CD8-positive, alpha-beta memory T cell (primary cell): ENCODE measurements at regions not wholly inside any gene's neighbourhood (a gene's known extent, or its start where the extent isn't known, plus 50 kb on each side); places are given as distances from the start of the nearest gene placed in this dataset.

ENCODE experiments used
- CTCF ChIA-PET: fragments of 350-600 bp; sonication (Branson Sonifier 250); formaldehyde crosslinking; loops from one replicate; lab custom pipeline; 2021; ENCODE audit warnings: antibody characterized with exemption; lab: Charles Lee
- POLR2A ChIA-PET: fragments of 350-600 bp; sonication (Branson Sonifier 250); formaldehyde crosslinking; loops from one replicate; lab custom pipeline; 2021; ENCODE audit warnings: antibody characterized with exemption; lab: Charles Lee
- DNase-seq, 5 donors: peaks; one replicate each; pipeline versions ENCODE4 v3.0.0 to v3.0.0-alpha.2; 2020 to 2022; ENCODE audit warnings: mixed read lengths in 1 of 5
- H3K27ac ChIP-seq: one replicate; pipeline ENCODE4 v1.7.0; 2013; ENCODE audit warnings: low read depth, mild to moderate bottlenecking, low read length, moderate library complexity
- H3K27me3 ChIP-seq: 2 replicates; pipeline ENCODE4 v1.7.0; 2013; ENCODE audit warnings: low read length, mild to moderate bottlenecking; ENCODE audit not compliant: insufficient read depth, poor library complexity, severe bottlenecking
- H3K36me3 ChIP-seq: 2 replicates; pipeline ENCODE4 v1.7.0; 2013; ENCODE audit warnings: mild to moderate bottlenecking, low read length, moderate library complexity; ENCODE audit not compliant: insufficient read depth
- H3K4me1 ChIP-seq: 2 replicates; pipeline ENCODE4 v1.7.0; 2013; ENCODE audit warnings: mild to moderate bottlenecking, low read length, moderate library complexity; ENCODE audit not compliant: insufficient read depth
- H3K4me3 ChIP-seq: 2 replicates; pipeline ENCODE4 v1.7.0; 2013; ENCODE audit warnings: mild to moderate bottlenecking, low read length
- H3K9me3 ChIP-seq: 2 replicates; pipeline ENCODE4 v1.7.0; 2013; ENCODE audit warnings: mild to moderate bottlenecking, low read length
- H3K27ac Mint-ChIP-seq, 8 donors: one replicate each; pipeline ENCODE4 v1.8.0; 2020 to 2021; ENCODE audit warnings: mixed read lengths in 8 of 8, mild to moderate bottlenecking in 6 of 8, inconsistent platforms in 3 of 8, moderate library complexity in 3 of 8
- H3K27me3 Mint-ChIP-seq, 2 donors: one replicate each; pipeline ENCODE4 v1.8.0; 2020 to 2021; ENCODE audit warnings: mixed read lengths in 2 of 2, mild to moderate bottlenecking in 1 of 2, moderate library complexity in 1 of 2
- H3K36me3 Mint-ChIP-seq, 3 donors: one replicate each; pipeline ENCODE4 v1.8.0; 2020 to 2021; ENCODE audit warnings: mixed read lengths in 3 of 3, inconsistent platforms in 1 of 3, mild to moderate bottlenecking in 1 of 3
- H3K4me1 Mint-ChIP-seq, 3 donors: one replicate each; pipeline ENCODE4 v1.8.0; 2020 to 2021; ENCODE audit warnings: mixed read lengths in 3 of 3, inconsistent platforms in 1 of 3, mild to moderate bottlenecking in 1 of 3
- H3K4me3 Mint-ChIP-seq, 7 donors: one replicate each; pipeline ENCODE4 v1.8.0; 2020 to 2021; ENCODE audit warnings: mixed read lengths in 7 of 7, mild to moderate bottlenecking in 6 of 7, moderate library complexity in 4 of 7, inconsistent platforms in 2 of 7
- H3K9me3 Mint-ChIP-seq, 5 donors: one replicate each; pipeline ENCODE4 v1.8.0; 2020 to 2022; ENCODE audit warnings: mixed read lengths in 5 of 5, mild to moderate bottlenecking in 3 of 5, moderate library complexity in 2 of 5, inconsistent platforms in 1 of 5

DNA sequence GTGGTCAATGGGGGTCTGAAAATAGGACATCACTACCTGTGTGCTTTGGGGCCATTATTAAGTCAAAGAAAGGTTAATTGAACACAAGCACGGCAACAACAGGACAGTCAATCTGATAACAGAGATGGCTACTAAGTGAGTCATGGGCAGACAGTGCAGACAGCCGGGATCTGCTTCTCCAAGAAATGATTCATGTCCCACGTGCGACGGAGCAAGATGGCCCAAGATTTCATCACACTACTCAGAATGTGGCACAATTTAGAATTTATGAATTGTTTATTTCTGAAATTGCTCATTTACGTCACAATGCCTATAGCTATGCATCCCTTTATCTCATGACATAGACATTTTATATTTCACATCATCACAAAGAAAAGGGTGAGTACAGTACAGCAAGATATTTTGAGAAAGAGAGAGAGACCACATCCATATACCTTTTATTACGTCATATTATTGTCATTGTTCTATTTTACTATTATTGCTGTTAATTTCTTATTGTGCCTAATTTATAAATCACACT is 770.6 kb upstream of the NR2F2 start:
- POLR2A ChIA-PET = no interaction called here
- DNase-seq = no peak
- Mint-ChIP-seq H3K4me3 (no peak overlapping the region), H3K27me3 (peaks cover 5 to 29% of the 10 kb centered on the region in 2 donors), H3K36me3 (no peaks in the 10 kb centered on the region), H3K9me3 (peaks cover 0 to 6% (median 0%) of the 10 kb centered on the region in 5 donors), H3K4me1 (no peaks in the 10 kb centered on the region), H3K27ac (no peak overlapping the region)
- peaks cover 3% of the 10 kb centered on the region for H3K27me3 ChIP-seq
- no peaks in the 10 kb centered on the region for H3K4me1 ChIP-seq
- H3K36me3 ChIP-seq = no peaks in the 10 kb centered on the region
- CTCF ChIA-PET = no interaction called here
- no peak overlapping the region for H3K4me3 ChIP-seq
- no peaks in the 10 kb centered on the region for H3K9me3 ChIP-seq
- no peak overlapping the region for H3K27ac ChIP-seq

DNA sequence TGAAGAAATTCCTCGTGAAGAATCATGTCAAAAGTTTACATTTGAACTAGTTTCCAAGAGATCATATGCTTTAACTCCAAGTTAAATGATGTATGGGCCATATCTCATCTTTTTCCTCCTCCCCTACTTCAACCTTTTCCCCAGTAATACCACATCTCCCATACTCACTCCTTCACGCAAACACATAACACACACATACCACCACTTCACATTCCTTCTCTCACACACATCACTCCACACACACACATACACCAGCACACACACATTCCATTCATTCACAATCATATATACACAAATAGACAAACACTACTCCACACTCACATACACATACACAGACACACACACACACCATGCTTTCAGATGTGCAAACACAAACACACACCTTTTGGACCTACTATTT is 769.0 kb upstream of the NR2F2 start:
- Histone ChIP-seq H3K4me1 (no peaks in the 10 kb centered on the region), H3K9me3 (no peaks in the 10 kb centered on the region), H3K4me3 (no peak overlapping the region), H3K27me3 (peaks cover 3% of the 10 kb centered on the region), H3K27ac (no peak overlapping the region), H3K36me3 (no peaks in the 10 kb centered on the region)
- peaks cover 0 to 6% (median 0%) of the 10 kb centered on the region in 5 donors for H3K9me3 Mint-ChIP-seq
- ChIA-PET POLR2A (no interaction called here), CTCF (no interaction called here)
- H3K4me3 Mint-ChIP-seq = no peak overlapping the region
- H3K27me3 Mint-ChIP-seq = peaks cover 3 to 29% of the 10 kb centered on the region in 2 donors
- H3K27ac Mint-ChIP-seq = no peak overlapping the region
- DNase-seq = no peak
- no peaks in the 10 kb centered on the region for H3K36me3 Mint-ChIP-seq
- H3K4me1 Mint-ChIP-seq = no peaks in the 10 kb centered on the region

DNA sequence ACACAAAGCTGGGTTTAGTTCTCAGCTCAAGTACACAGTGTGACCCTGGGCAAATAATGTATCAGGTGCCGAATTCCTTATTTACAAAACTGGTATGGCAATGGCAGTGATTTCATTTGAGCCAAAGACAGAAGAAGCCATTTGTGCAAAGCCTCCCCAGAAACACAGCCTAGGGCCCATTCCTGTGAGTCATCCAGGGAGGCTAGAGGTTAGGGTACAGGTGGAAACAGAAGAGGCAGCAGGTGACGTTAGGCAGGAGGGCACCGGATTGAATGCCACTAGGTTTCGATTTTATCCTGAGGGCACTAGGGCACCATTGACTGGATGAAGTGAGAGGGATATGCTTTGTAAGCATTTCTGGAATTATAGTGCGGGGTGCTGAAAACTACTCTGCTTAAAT is 766.9 kb upstream of the NR2F2 start:
- Histone ChIP-seq H3K9me3 (no peaks in the 10 kb centered on the region), H3K4me1 (no peaks in the 10 kb centered on the region), H3K4me3 (no peak overlapping the region), H3K27me3 (no peaks in the 10 kb centered on the region), H3K36me3 (no peaks in the 10 kb centered on the region), H3K27ac (no peak overlapping the region)
- Mint-ChIP-seq H3K27ac (no peak overlapping the region), H3K27me3 (peaks cover 0 to 16% of the 10 kb centered on the region in 2 donors), H3K9me3 (peaks cover 0 to 6% (median 0%) of the 10 kb centered on the region in 5 donors), H3K4me1 (no peaks in the 10 kb centered on the region), H3K36me3 (no peaks in the 10 kb centered on the region), H3K4me3 (no peak overlapping the region)
- POLR2A ChIA-PET = no interaction called here
- DNase-seq = no peak
- CTCF ChIA-PET = no interaction called here

DNA sequence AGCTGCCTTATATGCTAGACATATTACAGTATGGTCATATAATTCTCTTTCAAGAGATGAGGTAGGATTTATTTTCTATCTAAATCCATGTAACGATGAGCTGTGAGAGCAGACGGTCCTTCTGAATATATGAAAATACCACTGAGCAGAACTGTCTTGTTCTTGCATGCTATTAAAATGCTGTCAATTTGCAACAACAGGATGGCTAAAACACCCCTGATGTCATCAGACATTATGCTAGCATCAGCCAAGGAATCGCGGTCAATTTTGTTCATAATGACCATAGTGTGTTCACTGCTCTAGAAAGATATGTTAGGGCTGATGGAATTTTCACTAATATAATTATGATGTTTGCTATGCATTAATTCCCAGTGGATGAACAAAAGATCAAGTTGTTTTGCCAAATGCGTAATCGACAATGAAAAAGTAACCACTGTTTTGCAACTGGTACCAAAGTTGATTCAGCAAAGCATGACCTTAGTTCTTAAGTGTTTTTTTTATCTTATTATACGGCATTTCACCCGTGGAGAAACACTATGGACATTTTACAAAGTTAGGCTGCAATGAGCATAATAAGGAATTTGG is 765.4 kb upstream of the NR2F2 start:
- no peak overlapping the region for H3K27ac Mint-ChIP-seq
- no peak for DNase-seq
- no peak overlapping the region for H3K27ac ChIP-seq
- no peaks in the 10 kb centered on the region for H3K4me1 Mint-ChIP-seq
- no peaks in the 10 kb centered on the region for H3K9me3 Mint-ChIP-seq
- H3K4me1 ChIP-seq = no peaks in the 10 kb centered on the region
- POLR2A ChIA-PET = no interaction called here
- H3K27me3 Mint-ChIP-seq = peaks cover 0 to 5% of the 10 kb centered on the region in 2 donors
- H3K9me3 ChIP-seq = no peaks in the 10 kb centered on the region
- no peaks in the 10 kb centered on the region for H3K27me3 ChIP-seq
- no peak overlapping the region for H3K4me3 ChIP-seq
- H3K36me3 Mint-ChIP-seq = no peaks in the 10 kb centered on the region
- H3K4me3 Mint-ChIP-seq = no peak overlapping the region
- CTCF ChIA-PET = no interaction called here
- no peaks in the 10 kb centered on the region for H3K36me3 ChIP-seq

DNA sequence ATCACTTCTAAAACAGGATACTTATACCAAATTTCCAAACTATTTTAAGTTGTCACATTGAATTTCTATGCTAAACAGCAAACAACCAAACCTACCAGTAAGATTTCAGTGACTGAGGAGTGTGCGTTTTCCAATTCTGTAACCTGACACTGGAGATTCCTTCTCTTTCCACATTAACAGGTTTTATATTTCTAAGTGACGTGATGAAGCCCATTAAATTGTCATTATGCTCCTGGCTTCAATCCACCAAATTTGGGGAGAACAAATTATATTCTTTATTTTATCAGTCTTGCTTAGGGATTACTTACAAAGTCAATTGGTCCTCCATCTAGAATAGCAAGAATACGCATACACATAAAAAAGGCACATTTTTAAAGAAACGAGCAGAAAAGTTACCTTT is 764.8 kb upstream of the NR2F2 start:
- H3K9me3 ChIP-seq = no peaks in the 10 kb centered on the region
- no peaks in the 10 kb centered on the region for H3K4me1 ChIP-seq
- CTCF ChIA-PET = no interaction called here
- no peaks in the 10 kb centered on the region for H3K36me3 ChIP-seq
- H3K27ac ChIP-seq = no peak overlapping the region
- Mint-ChIP-seq H3K27ac (no peak overlapping the region), H3K36me3 (no peaks in the 10 kb centered on the region), H3K4me3 (no peak overlapping the region), H3K4me1 (no peaks in the 10 kb centered on the region), H3K9me3 (peaks cover 0 to 2% (median 0%) of the 10 kb centered on the region in 5 donors), H3K27me3 (peaks cover 1 to 5% of the 10 kb centered on the region in 2 donors)
- H3K4me3 ChIP-seq = no peak overlapping the region
- no peaks in the 10 kb centered on the region for H3K27me3 ChIP-seq
- no peak for DNase-seq
- POLR2A ChIA-PET = no interaction called here

DNA sequence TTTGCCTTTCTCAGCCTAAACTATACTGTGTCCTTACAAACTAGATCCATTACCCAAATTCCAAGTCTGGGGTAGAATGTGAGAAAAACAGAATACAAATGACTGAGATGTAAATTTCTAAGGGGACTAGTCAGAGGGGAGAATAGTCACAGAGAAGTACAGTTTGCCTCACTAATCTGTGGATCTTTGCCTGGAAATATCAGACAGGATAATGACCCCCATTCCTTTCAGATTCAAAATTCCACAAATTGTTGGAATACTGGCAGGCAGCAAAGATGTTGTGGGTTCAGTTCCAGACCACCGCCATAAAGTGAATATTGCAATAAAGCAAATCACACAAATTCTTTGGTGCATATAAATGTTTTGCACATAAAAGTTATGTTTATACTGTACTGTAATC is 762.8 kb upstream of the NR2F2 start:
- Mint-ChIP-seq H3K27ac (no peak overlapping the region), H3K4me3 (no peak overlapping the region), H3K4me1 (no peaks in the 10 kb centered on the region), H3K27me3 (peaks cover 1 to 5% of the 10 kb centered on the region in 2 donors), H3K36me3 (peaks cover 0 to 1% (median 0%) of the 10 kb centered on the region in 3 donors), H3K9me3 (peaks cover 2 to 9% (median 5%) of the 10 kb centered on the region in 5 donors)
- no peak overlapping the region for H3K27ac ChIP-seq
- no peak for DNase-seq
- H3K4me3 ChIP-seq = no peak overlapping the region
- ChIA-PET CTCF (no interaction called here), POLR2A (no interaction called here)
- H3K36me3 ChIP-seq = no peaks in the 10 kb centered on the region
- H3K27me3 ChIP-seq = no peaks in the 10 kb centered on the region
- H3K9me3 ChIP-seq = no peaks in the 10 kb centered on the region
- H3K4me1 ChIP-seq = no peaks in the 10 kb centered on the region

DNA sequence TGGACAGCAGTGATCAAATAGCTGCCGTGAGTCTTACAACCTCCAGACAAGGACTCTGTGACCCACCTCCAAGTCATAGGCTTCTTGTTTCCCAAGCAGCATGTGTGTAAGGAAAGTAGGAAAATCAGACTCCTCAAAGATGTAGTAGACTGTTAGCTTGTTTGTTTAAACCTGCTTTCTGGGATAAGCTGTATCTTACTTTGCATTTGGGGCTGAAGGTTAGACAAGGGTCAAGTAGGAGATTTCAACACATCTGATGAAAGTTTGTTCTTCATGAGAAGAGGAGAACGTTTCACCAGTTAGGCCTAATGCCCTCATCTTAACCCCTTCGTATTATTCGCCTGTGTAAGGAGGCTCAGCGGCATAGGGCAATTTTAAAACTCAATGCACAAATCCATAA is 756.4 kb upstream of the NR2F2 start:
- Mint-ChIP-seq H3K4me1 (no peaks in the 10 kb centered on the region), H3K27ac (no peak overlapping the region), H3K36me3 (peaks cover 0 to 1% (median 0%) of the 10 kb centered on the region in 3 donors), H3K4me3 (no peak overlapping the region), H3K27me3 (peaks cover 5 to 6% of the 10 kb centered on the region in 2 donors), H3K9me3 (peaks cover 2 to 9% (median 7%) of the 10 kb centered on the region in 5 donors)
- DNase-seq = no peak
- ChIA-PET CTCF (no interaction called here), POLR2A (no interaction called here)
- H3K27ac ChIP-seq = no peak overlapping the region
- H3K27me3 ChIP-seq = no peaks in the 10 kb centered on the region
- H3K36me3 ChIP-seq = no peaks in the 10 kb centered on the region
- no peaks in the 10 kb centered on the region for H3K9me3 ChIP-seq
- H3K4me3 ChIP-seq = no peak overlapping the region
- no peaks in the 10 kb centered on the region for H3K4me1 ChIP-seq

DNA sequence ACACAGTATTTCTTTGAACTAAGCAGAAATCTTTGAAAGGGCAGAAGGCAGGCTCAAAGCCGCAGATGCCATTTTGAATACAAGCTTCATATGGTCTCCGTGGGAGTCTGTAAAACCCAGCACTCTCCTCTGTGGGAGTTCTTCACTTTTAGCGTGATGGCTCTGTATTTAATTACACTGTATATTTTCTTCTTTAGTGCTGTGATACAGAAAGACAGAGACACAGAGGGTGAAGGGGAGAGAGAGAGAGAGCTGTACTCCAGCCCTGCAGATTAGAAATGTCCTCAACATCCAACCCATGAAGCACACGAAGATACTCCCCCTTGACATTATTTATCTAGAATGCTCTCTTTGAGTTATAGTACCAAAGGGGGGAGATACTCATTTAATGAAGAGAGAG is 752.6 kb upstream of the NR2F2 start:
- H3K4me3 Mint-ChIP-seq = no peak overlapping the region
- no peaks in the 10 kb centered on the region for H3K36me3 Mint-ChIP-seq
- H3K27ac Mint-ChIP-seq = no peak overlapping the region
- peaks cover 4 to 5% of the 10 kb centered on the region in 2 donors for H3K27me3 Mint-ChIP-seq
- H3K36me3 ChIP-seq = no peaks in the 10 kb centered on the region
- no peaks in the 10 kb centered on the region for H3K4me1 ChIP-seq
- ChIA-PET POLR2A (no interaction called here), CTCF (no interaction called here)
- no peaks in the 10 kb centered on the region for H3K9me3 Mint-ChIP-seq
- no peak overlapping the region for H3K4me3 ChIP-seq
- H3K4me1 Mint-ChIP-seq = no peaks in the 10 kb centered on the region
- no peaks in the 10 kb centered on the region for H3K9me3 ChIP-seq
- DNase-seq = no peak
- H3K27me3 ChIP-seq = no peaks in the 10 kb centered on the region
- no peak overlapping the region for H3K27ac ChIP-seq
